ENCODE measurements at regions not wholly inside any gene's neighbourhood (a gene's known extent, or its start where the extent isn't known, plus 50 kb on each side); places are given as distances from the start of the nearest gene placed in this dataset.
A peak's percentile ranks its signal among the peaks of the same experiment; 100 is the strongest.

DNA sequence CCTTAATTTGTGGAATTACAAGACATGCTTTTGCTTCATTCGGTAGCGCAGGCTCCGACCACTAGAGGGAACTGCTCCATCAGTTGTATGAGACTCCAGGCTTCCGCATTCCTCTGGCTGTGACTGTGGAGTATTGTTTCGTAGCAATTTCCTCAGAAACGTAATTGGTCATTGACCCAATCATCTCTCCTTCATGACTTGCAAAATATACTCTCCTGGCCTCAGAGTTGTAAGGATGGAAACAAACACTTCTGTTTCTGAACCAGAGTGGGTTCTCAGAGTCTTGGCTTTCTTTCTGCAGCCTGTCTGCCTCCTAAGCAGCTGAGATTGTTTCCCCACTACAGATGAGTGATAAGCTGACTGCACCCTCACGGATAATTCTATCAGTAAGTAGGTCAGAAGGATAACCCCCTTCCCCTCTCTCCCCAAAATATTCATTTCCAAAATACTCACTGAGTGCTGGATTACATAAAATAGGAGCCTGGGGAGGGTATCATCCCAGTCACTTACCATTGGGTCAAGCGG, 146.8 kb upstream of the ZC3H12C start:
- TF ChIP-seq CTCF (IDR thresholded peaks at IDR 0.05; ENCODE audit: insufficient read depth, low read depth, low read length), result peak; percentile 99
- no peak for TF ChIP-seq EZH2 (IDR thresholded peaks at IDR 0.05; ENCODE audit: insufficient read depth, low read length)
